GM10248 (cell line): ENCODE measurements at regions not wholly inside any gene's neighbourhood (a gene's known extent, or its start where the extent isn't known, plus 50 kb on each side); places are given as distances from the start of the nearest gene placed in this dataset.

ENCODE experiments used
- CTCF ChIA-PET: fragments of 300-600 bp; sonication (Branson Sonifier 250); formaldehyde crosslinking; extraction: SDS; loops from one replicate; lab custom pipeline; 2021; ENCODE audit warnings: antibody characterized with exemption; lab: Yijun Ruan, JAX
- POLR2A ChIA-PET: fragments of 350-650 bp; sonication (Branson Sonifier 250); formaldehyde crosslinking; extraction: SDS; loops from one replicate; lab custom pipeline; 2020; ENCODE audit warnings: antibody characterized with exemption; lab: Yijun Ruan, JAX
- DNase-seq: peaks from one replicate; pipeline ENCODE4 v3.0.0; 2012; ENCODE audit errors: extremely low spot score
- CTCF ChIP-seq: IDR thresholded peaks from 2 replicates; pipeline ENCODE4 v1.5.1; 2012; ENCODE audit warnings: mild to moderate bottlenecking, low read depth; ENCODE audit errors: extremely low read depth, missing control alignments, control extremely low read depth

- ChIA-PET POLR2A (no interaction called here), CTCF (interaction anchor here (0.6 kb wide), 1 partner anchor 11 kb away, joined by 3 read pairs; no protein-coding TSS in a partner anchor)
- TF ChIP-seq CTCF, result no peak
- DNase-seq, result no peak
These were observed 1649.2 kb downstream of the AMY1C start for GRCh38 chr1:105398909-105399308.

- CTCF ChIA-PET, result no interaction called here
- no peak for TF ChIP-seq CTCF
- DNase-seq, result no peak
- POLR2A ChIA-PET, result no interaction called here
These were observed 1650.0 kb downstream of the AMY1C start for GRCh38 chr1:105399716-105400115.

GRCh38 chr1:105416261-105416660 lies 1640.2 kb upstream of the PRMT6 start:
- no peak for TF ChIP-seq CTCF
- POLR2A ChIA-PET, result no interaction called here
- DNase-seq, result no peak
- CTCF ChIA-PET, result no interaction called here

- DNase-seq, result no peak
- no peak for TF ChIP-seq CTCF
- ChIA-PET CTCF (no interaction called here), POLR2A (no interaction called here)
These were observed 1637.4 kb upstream of the PRMT6 start for GRCh38 chr1:105419030-105419429.

GRCh38 chr1:105427543-105427942 lies 1628.9 kb upstream of the PRMT6 start:
- no peak for TF ChIP-seq CTCF
- POLR2A ChIA-PET, result no interaction called here
- CTCF ChIA-PET, result no interaction called here
- DNase-seq, result no peak

GRCh38 chr1:105436589-105437259 lies 1619.8 kb upstream of the PRMT6 start:
- DNase-seq, result no peak
- CTCF ChIA-PET, result interaction anchor here (1.5 kb wide), 1 partner anchor 19 kb away, joined by 3 read pairs; no protein-coding TSS in a partner anchor
- TF ChIP-seq CTCF, result no peak
- POLR2A ChIA-PET, result no interaction called here
